ENCODE measurements at regions not wholly inside any gene's neighbourhood (a gene's known extent, or its start where the extent isn't known, plus 50 kb on each side); places are given as distances from the start of the nearest gene placed in this dataset.

DNA sequence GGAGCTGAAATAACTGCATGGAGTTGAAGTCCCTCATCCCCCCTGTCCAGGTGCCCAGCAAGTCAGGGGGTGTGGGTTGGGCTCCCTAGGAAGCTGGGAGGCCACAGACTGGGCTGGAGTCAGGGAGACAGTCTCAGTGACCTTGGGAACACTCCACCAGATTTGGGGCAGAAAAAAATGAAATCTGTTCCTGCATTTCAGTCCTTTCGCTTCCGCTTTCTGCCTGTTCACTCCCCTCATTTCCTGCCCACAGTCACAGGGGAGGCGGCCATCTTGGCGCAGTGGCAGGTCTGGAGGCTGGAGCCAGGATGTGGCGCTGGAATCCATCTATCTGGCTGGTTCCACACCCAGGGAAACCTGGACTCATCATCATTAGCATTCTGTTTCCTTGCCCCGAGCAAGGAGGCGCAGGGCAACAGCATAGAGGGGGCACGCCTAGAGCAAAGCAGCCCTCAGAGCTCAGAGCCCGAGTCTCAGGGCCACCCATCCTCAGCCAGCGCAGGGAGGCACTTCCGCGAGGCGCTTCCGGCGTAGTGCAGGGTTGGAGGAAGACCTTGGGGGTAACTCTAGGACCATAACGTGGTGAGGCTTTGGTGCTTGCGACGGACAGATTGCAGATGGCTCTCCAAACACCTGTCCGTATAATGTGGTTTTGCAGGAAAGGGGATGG is 86.2 kb upstream of the HSPA9 start:
- no peak for TF ChIP-seq ZNF274 (IDR thresholded peaks at IDR 0.05; ENCODE audit: low read depth, low read length)
- no peak for TF ChIP-seq SUZ12 (IDR thresholded peaks at IDR 0.05; ENCODE audit: extremely low read depth, insufficient read depth, insufficient read length)

Measured in NT2/D1 (cell line).